Adrenal gland (tissue), 5 donors: ENCODE measurements at regions not wholly inside any gene's neighbourhood (a gene's known extent, or its start where the extent isn't known, plus 50 kb on each side); places are given as distances from the start of the nearest gene placed in this dataset.

ENCODE experiments used
- CTCF ChIP-seq, 6 experiments: fragments of 450-650 bp in 4 of 6; fragments of 200-600 bp in 2 of 6; sonication (generic) in 1 of 6; IDR thresholded peaks; 1 replicate in 5 of 6; 2 replicates in 1 of 6; pipeline versions ENCODE4 v1.5.1 to v1.8.0; 2016 to 2021; ENCODE audit warnings: antibody characterized with exemption in 6 of 6, mild to moderate bottlenecking in 2 of 6, moderate library complexity in 1 of 6
- POLR2A ChIP-seq, 2 donors: fragments of 450-650 bp; IDR thresholded peaks; one replicate each; pipeline ENCODE4 v1.6.1; 2017; ENCODE audit warnings: antibody characterized with exemption in 2 of 2, mild to moderate bottlenecking in 2 of 2, moderate library complexity in 1 of 2
- donor health status: DM: no; HTN: no; CAD: no.

- peak in 2 of 6 experiments; percentile 19 to 23 for TF ChIP-seq CTCF (IDR thresholded peaks at IDR 0.05)
- TF ChIP-seq POLR2A (IDR thresholded peaks at IDR 0.05): no peak
Measured at GRCh38 chr15:26095710-26096330, 232.7 kb upstream of the ATP10A start.
